NCI-H128 (cell line): ENCODE measurements at regions not wholly inside any gene's neighbourhood (a gene's known extent, or its start where the extent isn't known, plus 50 kb on each side); places are given as distances from the start of the nearest gene placed in this dataset.

Experiments used
- DNase-seq: peaks from one replicate; lab custom pipeline; 2025; ENCODE audit not compliant: unreplicated experiment; lab: John Stamatoyannopoulos, UW

DNA sequence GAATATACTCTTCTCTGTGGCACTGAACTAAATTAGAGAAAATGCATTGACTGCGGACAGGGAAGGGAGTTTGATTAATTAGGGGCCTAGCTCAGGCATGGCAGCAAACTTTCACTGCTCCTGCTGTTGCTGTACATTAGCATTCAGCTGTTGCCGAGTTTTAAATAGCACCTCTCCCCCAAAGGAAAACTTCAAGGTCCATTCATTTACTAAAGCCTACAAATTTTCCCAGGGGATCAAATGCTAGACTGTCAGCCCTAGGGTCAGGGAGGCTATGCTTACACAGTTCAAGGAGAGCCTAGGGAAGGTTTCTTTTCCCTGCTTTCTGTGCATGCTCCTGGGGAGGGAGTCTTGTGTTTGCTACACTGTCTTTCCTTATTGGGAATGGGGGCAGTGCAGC lies 60.0 kb upstream of the GZMB start:
- DNase-seq: no peak

DNA sequence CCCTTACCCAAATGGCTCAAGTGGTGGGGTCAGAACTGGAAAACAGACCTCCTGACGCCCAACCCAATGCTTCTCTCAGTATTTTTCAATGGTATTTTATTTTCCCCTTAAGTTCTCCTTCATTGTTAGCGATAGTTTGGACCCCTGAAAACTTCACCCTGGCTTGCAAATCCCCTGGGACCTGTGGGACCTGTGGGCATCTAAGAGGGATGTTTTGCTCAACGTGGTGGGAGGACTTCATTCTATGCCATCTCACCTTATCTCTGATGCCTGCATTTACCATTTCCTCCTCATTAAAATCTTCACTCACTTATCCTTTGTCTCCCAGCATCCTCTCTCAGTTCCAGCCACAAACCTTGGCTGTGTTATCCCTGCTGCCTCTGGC lies 59.4 kb upstream of the GZMB start:
- no peak for DNase-seq

DNA sequence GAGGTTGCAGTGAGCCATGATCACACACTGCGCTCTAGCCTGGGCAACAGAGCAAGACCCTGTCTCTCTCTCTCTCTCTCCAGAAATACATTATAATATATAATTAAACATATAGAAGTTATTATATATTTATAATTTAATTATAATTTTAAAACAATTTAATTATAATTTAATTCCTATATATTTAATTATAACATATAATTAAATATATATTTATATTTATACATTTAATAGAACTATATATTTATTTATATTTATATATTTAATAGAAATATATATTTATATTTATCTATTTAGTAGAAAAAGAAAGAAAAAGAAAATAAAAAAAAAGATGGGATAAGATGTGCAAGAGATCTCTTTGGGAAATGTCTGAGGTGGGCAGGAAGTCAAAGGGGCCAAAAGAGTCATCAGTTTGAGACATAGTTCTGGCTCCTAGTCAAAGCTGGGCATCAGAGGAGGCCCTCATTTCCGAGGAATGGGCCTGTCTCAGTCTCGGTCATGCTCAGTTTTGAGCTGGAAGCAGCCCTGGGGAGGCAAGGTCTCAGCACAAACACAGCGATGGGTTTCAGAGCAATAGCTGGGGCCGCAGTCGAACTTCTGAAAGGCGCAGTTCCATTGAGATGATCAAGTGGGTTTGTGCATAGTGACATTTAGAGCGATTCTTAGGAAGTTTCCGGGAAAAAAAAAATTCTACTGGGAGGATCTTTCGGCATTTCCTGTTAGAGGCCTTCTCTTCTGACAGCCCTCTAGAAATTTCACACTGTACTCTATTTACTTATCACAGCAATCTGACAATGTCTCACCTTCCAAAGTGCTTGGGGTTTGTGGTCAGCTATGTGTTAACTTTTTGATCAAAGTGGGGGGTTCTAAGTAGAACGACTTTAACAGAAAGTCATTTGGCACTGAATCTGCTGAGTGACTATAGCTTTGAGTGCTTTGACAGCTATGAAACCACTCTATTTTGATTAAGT lies 58.7 kb upstream of the GZMB start:
- no peak for DNase-seq

DNA sequence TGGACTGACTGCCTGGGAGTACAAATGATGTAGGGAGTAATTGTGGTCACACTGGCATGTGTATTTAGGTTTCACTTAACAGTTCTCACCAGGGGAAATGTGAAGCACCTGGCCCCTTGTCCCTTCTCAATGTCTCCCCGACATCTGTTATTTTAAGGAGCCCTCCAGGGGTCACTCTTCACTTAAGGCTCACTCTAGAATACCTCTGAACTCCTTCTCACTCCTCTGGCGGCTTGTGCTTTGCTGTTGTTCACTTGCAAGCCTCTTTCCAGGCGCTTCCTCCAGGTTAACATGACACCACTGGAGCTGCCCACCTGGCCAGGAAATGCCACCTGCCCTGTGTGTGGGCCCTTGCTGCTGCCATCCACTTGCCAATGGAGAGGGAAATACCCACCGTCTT lies 56.5 kb upstream of the GZMB start:
- no peak for DNase-seq

DNA sequence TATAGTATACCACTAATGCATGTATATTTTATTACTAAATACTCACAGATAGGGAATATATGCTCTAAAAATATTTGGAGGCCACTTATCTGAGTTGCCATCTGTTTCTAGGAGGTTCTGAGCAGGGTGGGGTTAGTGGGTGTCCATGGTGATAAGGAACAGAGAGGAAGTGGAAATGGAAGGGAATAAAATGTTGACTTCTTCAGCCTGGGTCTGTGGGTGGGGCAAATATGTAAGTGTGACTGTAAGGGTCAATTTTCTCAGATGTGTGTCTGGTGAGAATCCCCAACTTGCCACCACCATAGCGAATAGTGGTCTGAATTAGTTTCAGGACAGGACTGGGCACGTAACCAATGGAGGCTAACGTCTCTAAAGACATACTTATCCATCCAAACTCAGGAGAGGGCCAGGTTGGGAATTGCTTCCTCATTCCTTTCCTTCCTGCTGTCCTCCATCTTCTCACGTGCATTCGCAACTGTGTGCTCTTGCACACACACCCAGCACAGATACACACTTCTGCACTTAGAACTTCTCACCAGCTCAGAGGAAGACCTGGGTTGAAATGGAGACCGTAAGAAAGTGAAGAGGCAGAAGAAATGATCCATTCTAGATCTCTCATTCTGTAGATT lies 54.2 kb upstream of the GZMB start:
- no peak for DNase-seq
